ENCODE measurements at regions not wholly inside any gene's neighbourhood (a gene's known extent, or its start where the extent isn't known, plus 50 kb on each side); places are given as distances from the start of the nearest gene placed in this dataset.
A peak's percentile ranks its signal among the peaks of the same experiment; 100 is the strongest.

GRCh38 chr9:95756101-95756500 lies 119.4 kb upstream of the ERCC6L2 start:
- no peak for DNase-seq

DNA sequence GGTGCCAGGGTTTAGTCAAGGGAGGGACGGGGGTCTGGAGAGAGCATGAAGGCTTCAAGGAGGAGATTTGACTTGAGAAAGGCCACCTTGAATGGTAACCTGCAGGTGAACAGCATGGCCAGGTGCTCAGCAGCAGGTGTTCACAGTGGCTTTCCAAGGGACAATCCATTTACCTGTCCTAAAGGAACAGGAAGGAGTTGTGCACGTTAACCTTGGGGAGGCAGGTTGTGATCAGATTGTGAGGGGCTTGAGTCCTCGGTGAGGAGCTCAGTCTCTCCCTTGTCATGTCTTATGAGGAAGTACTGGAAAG lies 120.1 kb upstream of the ERCC6L2 start:
- DNase-seq = no peak

DNA sequence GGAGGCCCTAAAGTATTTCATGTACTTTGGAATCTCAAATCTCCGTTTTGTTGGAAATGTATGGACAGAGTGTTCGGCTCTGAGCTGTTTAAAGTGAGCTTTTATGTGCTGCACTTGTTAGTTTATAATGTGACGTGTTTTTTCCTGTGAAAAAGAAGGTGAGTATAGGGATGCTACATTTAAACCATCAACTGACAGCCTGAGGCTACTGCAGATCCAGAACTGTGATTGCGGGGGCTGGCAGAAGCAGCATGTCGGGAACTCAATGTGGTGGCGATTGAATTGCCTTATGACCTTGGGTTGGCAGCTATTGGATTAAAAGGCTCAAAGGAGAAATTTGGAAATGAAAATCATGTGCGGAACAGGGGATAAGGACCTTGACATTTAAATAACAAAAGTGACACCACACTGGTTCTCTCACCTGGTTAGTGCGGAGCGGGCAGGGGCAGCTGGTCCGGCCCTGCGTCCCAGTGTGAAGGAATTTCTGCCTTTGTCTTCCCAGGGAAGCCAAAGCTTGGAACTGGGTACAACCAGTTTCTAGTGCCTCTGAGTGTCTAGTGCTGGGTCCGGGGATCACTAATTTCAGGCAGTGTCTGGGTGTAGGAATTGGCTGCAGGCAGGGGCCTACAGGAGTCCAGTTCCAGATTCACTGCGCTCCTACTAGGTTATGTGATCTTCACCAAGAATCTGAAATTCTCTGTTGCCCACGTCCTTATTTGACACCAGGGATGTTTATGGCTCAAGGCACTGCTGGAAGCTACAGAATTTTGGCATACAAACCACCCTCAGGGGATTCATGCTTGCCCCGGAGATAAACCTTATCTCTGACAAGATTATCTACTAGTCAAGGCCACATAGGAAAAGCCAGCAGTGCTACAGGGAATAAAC lies 120.7 kb upstream of the ERCC6L2 start:
- DNase-seq = no peak

DNA sequence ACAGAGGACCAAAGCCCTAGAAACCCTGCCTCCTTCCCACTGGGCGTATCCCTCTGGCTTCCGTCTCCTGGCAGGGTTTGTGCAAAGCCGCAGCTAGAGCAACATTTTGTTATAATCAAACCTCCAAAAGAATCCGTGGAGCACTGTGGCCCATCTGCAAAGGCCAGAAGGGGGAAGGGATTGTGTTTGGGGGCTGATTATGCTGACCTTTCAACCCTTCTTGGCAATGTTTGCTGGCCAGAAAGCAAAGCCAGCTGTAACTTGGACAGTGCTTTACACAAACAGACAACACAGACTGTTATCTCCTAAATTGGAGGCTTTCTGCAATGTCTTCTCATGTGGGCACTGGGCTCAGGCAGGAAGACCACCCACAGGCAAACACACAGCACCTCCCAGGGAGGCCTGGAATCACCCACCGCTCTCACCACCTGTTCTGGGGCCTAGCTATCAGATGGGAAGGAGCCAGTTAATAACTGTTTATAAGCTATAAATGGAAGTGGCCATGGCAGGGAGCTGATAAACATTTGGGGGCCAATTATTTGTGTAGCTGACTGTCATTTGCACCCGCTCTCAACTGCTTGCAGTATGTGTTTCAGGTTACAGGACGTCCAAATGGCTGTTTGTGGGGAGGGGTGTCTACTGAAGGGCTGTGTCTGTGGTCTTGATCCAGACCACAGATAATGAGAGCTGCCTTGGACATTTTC lies 121.6 kb upstream of the ERCC6L2 start:
- DNase-seq = peak; percentile 90

DNA sequence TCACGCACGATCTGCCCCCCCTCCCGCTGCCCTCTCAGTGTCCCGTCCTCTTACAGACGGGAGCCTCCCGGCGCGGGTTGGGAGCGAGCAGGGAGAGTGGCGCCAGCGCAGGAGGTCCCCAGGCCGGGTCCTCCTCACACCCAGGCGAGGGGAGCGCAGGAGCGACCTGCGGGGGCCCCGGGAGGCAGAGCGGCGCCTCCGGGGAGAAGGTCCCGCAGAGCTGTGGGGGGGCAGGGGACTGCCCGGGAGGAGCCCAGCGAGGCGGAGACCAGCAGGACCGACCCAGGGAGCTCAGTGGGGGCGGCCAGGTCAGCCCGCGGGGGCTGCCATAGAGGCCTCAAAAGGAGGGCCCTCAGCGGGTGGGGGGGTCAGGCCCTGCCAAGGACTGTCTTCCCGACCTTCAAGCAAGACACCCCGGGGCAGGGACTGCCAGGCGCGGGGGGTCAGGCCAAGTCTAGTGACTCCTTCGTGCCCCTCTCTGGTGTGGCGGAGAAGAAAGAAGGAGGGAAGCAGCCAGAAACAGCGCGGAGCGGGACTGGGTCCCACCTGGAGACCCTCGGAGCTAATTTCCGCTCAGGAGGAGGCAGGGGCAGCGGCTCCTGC lies 123.3 kb upstream of the ERCC6L2 start:
- no peak for DNase-seq

DNA sequence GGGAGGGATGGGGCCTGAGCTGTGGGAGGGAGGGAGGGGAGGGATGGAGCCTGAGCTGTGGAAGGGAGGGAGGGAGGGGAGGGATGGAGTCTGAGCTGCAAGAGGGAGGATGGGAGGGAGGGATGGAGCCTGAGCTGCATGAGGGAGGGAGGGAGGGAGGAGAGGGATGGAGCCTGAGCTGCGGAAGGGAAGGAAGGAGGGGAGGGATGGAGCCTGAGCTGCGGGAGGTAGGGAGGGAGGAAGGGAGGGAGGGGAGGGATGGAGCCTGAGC lies 124.0 kb upstream of the ERCC6L2 start:
- no peak for DNase-seq

DNA sequence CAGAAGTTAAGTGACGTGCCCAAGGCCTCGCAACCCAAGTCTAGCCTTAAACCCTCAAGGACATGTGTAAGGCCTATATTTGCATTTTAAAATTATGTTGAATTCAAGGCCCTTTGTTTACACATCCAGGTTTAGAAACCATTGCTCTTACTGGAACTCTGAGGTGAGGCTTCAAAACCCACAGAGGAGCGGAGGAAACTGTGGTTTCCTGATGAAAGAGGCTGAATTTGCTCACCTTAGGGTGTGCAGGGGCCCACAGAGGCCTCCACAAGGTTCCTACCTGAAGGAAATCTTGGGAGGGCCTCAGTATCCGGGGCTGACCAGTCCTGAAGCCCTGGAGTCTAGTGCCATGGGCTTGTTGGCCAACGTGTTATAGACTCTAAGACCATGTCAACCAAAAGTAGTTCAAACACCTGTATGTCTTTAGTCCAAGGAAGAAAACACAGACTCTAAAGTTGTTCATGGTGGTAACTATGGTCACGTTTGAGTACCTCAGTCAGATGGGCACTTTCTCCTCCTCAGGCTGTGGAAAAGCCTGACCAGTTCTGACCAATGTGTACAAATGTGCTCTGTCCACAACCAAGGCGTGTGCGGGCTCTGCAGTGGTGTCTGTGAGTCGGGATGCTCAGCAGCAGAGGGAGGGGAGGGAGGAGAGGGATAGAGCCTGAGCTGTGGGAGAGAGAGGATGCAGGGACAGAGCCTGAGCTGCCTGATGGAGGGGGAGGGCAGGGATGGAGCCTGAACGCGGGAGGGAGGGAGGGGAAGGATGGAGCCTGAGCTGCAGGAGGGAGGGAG lies 124.6 kb upstream of the ERCC6L2 start:
- DNase-seq = no peak

- no peak for DNase-seq
Observed at GRCh38 chr9:95749493-95749892, 126.0 kb upstream of the ERCC6L2 start.

- no peak for DNase-seq
Observed at GRCh38 chr9:95746408-95747180, 128.9 kb upstream of the ERCC6L2 start.

- peak; percentile 84 for DNase-seq
Observed at GRCh38 chr9:95742821-95743220, 132.7 kb upstream of the ERCC6L2 start.

DNA sequence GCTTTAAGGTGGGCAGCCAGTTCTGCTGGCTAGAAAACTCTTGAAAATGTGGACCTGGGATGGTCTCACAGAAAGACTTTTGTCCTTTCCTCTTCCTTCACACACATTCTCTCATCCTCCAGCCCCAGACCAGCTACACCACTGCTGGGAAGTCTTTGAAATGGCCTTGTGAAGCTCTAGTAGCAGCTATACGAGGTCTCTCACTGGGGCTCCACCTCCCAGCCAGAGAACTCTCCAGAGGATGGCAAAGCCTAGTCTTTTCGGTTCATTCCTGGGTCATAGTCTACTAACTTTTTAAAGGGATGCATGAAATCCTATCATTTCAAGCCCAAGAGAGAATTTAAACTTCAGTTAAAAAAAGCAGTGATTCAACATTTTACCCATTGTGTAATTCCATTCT lies 133.9 kb upstream of the ERCC6L2 start:
- DNase-seq = no peak

GRCh38 chr9:95740217-95741004 lies 135.1 kb upstream of the ERCC6L2 start:
- DNase-seq = no peak

DNA sequence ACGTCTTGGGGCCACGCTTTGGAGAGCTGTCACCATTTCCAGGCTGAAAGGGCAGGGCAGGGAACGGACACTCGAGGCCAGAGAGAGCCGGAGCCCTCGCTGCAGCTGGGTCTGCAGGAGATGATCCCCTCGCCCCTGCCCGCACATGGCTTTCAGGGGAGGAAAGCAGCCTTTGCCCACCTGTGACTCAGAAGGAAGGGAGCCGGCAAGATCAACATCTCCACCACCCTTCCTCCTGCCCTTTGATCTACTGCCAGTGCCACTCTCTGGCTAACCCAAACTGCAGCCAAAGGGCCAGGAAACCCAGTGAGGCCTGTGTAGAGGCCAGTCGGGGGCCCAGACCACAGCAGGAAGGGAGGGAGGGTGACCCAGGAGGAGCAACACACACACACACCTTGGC lies 137.1 kb upstream of the ERCC6L2 start:
- DNase-seq = no peak

- peak; percentile 86 for DNase-seq
Observed at GRCh38 chr9:95736891-95737522, 138.5 kb upstream of the ERCC6L2 start.

GRCh38 chr9:95736370-95736769 lies 139.1 kb upstream of the ERCC6L2 start:
- DNase-seq = no peak

GRCh38 chr9:95735701-95736100 lies 139.8 kb upstream of the ERCC6L2 start:
- DNase-seq = no peak

DNA sequence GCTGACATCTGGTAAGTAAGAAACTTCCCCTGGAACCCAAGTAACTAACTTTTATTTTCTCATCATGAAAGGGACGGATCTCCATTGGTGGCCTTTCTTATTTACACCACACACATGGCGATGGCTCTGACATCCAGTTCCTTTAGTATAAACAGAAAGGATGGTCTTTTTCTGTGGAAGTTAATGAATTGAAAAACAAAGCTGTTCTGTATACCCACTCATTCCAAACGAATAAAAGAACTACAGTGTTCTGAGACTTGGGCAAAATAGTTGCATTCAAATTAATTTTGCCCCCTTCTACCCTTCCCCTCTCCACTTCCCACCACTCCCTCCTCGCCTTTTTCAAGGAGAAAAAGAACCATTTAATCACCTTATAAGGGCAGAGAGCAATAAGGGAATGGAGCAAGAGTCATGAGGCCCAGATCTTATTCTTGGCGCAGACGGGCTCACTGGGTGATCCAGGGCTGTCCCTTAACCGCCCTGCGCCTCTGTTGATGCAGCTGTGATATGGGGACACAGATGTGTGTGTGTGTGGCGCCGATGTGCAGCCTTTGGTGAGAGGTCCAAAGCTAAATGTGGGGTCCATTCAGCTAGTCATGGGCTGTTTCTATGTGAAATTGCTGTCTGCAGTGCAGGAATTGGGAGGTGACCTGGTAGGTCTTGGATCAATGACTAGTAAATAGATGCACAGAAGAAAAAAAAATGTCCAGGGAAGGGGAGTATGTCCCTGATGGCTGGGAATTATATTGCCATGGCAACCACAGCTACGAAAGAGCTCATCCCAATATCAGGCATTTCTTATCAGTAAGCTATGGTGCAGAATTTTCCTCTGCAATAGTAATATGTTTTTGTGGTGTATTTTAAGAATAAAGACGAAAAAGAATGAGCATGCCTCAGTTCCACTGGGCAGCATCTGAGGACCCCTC lies 141.5 kb upstream of the ERCC6L2 start:
- no peak for DNase-seq

GRCh38 chr9:95732802-95733688 lies 142.4 kb upstream of the ERCC6L2 start:
- DNase-seq = no peak

DNA sequence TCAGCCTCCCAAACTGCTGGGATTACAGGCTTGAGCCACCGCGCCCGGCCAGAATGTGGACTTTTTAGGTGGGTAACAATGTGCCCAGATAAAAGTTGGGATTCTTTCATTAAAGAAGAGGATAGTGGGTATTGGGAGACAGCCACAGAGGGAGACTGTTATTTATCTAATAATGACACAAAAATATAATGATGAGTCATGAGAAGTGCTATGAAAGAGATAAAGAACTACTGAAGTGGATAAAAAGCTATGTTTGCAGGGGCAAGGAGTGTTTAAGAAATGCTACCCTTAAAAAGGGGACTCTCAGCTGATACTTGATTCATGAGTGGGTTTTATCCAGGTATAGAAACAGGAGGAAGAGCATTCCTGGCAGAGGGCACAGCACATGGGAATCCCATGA lies 143.6 kb upstream of the ERCC6L2 start:
- DNase-seq = no peak

All from islet precursor cell (in vitro differentiated cells).